ENCODE measurements at regions not wholly inside any gene's neighbourhood (a gene's known extent, or its start where the extent isn't known, plus 50 kb on each side); places are given as distances from the start of the nearest gene placed in this dataset.
A peak's percentile ranks its signal among the peaks of the same experiment; 100 is the strongest.
"Not testable (repeated sequence)": the region's sequence is repeated elsewhere in the genome, so short reads cannot be mapped to it uniquely, and the experiment has no call there.

- no peak for DNase-seq
Measured at GRCh38 chr2:217618744-217619143, 384.1 kb downstream of the TNS1 start.

DNA sequence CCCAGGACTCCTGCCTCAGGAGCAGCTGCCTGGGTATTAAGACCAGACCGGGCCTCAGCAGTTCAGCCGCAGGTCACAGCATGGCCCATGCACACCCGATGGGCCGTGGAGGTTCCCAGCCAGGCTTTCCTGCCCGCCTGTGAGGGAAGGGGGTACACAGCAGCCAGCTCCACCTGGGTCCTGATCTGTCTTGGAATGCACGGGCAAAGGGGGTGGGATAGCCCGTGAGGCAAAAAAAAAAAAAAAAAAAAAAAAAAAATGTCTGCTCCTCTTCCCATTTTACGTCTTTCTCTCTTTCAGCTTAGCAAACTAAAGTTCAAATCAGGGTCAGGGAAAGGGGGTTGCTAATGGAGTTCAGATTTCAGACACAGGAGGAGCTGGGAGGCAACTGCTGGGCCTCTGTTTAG, 385.2 kb downstream of the TNS1 start:
- DNase-seq = no peak

GRCh38 chr2:217616936-217617335, 385.9 kb downstream of the TNS1 start:
- no peak for DNase-seq

GRCh38 chr2:217615171-217615570, 387.6 kb downstream of the TNS1 start:
- DNase-seq = no peak

DNA sequence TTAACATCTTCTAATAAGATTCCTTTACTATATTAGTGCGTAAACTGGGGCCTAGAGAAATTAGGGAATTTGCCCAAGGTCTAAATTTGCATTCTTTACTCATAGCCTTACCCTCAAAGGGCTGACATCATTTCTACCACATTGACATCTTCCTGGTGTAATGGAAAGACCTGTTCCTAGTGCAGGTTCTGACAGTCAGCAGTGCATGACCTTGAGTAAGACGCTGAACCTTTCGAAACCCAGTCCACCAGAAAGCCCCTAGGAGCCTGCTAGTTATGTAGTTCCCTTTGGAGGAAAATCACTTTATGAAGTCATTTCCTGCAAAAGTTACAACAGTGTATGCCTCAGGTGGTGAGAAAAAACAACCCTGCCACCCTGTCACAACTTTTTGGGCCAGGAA, 388.3 kb downstream of the TNS1 start:
- DNase-seq = no peak

- DNase-seq = no peak
Measured at GRCh38 chr2:217614096-217614495, 388.7 kb downstream of the TNS1 start.

GRCh38 chr2:217612920-217613319, 389.9 kb downstream of the TNS1 start:
- no peak for DNase-seq

- DNase-seq = no peak
Measured at GRCh38 chr2:217612211-217612610, 390.6 kb downstream of the TNS1 start.

DNA sequence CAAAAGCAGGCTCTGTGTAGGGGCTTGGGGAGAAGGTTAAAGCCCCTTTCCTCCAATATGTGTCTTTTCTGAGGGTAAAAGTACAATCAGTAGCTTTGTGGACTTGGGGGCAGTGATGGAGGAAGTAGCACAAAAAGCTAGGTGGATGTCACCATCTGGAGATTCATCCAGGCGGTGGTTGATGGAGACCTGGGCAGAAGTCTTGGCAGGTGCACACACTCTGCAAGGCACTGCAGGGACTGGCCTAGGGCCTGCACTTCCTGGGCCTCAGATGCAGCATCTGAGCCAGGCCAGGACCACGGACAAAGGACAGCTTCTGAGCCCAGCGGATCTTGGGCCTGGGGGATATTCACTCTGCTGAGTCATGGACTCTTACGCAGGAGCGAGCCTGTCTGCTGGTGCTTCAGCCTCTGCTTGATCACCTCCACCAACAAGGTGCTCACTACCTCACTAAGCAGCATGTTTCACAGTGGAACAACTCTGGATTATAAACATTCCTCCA, 391.1 kb downstream of the TNS1 start:
- no peak for DNase-seq

DNA sequence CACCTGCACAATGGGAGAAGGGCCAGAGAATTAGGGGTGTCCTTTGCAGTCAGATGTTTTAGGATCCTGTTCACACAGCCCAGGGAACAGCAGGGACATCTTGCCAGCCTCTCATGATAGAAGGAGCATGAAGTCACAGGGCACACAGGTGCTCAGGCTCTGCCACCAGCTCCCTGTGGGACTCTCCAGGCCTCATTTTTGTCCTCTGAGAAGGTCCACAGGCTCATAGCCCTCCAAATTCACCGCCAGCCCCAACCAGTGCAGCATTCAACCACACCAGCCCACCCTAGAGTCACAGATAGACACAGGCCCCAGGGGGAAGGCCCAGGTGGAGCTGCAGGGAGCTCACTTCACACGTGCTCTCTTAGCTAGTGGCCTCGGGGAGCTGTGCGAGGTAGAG, 391.7 kb downstream of the TNS1 start:
- no peak for DNase-seq

GRCh38 chr2:217610401-217610814, 392.4 kb downstream of the TNS1 start:
- peak; percentile 40 for DNase-seq

GRCh38 chr2:217609952-217610351, 392.8 kb downstream of the TNS1 start:
- no peak for DNase-seq

DNA sequence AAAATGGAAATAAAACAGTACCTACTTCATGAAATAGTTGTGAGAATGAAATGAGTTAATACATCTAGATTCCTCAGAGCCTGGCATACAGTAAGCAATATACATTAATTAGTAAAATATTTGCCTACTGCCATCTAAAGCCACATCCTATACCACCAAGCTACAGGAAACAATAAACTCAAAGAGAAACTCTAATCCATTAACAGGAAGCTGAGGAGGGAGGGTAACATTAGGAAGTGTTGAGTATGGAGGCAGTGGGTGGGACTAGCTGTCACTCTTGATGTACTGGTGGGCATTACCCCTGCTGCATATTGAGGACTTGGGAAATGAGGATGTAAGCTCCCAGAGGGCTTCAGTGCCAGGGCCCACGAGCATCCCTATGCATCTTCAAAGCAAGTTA, 396.5 kb downstream of the TNS1 start:
- no peak for DNase-seq

DNA sequence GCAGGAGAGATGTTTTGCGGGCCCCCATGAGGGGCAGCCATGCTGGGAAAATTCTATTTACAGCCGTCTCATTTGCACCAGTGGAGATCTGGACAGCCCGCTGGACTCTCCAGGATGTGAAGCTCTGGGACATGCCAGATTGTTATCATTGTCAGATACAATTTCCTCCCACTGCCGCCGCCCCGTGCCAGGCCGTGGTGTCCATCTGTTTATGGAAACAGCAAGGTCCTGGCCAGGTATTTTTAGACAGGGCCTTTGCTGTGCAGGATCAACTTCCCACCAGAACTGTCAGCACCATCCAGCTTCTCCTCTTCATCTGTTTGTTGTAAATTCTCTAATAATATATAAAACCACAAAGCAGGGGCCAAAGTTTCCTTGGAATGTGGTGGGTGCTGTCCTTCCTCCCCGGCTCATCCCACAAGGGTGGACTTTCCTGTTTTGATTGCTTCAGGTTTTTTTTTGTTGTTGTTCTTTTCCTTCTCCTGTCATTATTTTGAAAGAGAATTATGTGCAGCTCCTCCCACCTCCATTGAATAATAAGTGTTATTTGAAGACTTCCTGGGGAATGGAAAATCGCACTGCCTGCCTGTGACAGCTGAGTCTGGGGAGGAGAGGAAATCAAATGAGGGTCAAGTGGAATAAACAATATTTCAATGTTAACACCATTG, 398.1 kb downstream of the TNS1 start:
- DNase-seq = no peak

DNA sequence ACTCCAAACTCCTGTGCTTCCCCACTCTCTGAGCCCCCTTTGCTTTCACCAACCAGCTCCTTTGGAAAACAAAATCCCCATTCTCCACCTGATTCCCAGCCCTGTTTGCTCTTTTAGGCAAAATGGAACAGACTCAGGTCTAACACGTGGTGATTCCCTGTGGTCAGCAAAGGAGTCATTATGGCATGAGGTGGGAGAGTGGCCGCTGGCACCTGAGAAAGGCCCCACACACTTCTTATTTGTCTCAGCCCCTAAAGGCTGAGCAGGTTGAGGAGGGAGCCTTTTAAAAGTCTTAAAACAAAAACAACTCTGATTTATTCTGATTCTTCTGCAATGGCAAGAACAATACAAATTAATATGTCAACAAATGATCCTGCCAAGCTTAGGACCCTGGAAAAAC, 401.2 kb downstream of the TNS1 start:
- no peak for DNase-seq

- no peak for DNase-seq
Measured at GRCh38 chr2:217599906-217600305, 402.9 kb downstream of the TNS1 start.

DNA sequence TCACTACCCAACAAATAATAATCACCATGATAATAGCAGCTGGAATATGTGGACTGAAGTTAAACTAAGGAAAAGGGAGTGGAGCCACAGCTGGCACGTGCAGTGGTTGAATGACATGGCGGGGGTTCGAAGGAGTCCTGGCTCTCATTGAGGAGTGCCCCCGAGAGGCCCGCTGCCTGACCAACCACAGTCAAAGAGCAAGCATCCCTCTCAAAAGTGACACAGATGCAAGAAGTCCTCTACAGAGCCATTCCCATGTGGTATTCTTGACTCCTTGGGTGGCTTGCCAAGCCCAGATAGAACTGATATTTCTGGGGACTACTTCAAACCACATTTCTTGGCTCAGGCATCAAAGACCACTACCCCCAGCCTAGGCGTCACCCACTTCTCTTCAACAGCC, 405.1 kb downstream of the TNS1 start:
- no peak for DNase-seq

- no peak for DNase-seq
Measured at GRCh38 chr2:217597145-217597544, 405.6 kb downstream of the TNS1 start.

- no peak for DNase-seq
Measured at GRCh38 chr2:217593732-217594131, 409.1 kb downstream of the TNS1 start.

- no peak for DNase-seq
Measured at GRCh38 chr2:217588266-217588665, 414.5 kb downstream of the TNS1 start.

GRCh38 chr2:217585362-217585761, 417.4 kb downstream of the TNS1 start:
- no peak for DNase-seq

GRCh38 chr2:217580407-217580806, 422.4 kb downstream of the TNS1 start:
- not testable (repeated sequence) for DNase-seq

DNA sequence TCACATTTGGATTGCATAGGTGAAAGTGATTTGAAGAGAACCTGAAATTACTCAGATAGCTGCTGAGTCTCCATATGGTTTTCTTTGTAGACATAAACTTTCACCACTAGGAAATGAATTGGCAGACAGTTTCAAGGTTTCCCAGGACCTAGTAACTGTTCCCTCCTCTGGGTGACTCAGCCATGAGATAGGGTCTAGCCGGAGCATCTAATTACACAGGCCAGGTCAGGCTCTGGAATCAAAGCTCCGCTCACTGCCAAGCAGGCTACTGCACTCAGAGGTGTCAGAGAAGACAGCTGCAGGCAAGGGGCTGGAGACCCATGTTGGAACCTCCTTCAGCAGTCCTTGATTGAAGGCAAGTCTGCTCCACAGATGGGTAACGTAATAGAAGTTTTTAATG, 429.2 kb downstream of the TNS1 start:
- DNase-seq = no peak

DNA sequence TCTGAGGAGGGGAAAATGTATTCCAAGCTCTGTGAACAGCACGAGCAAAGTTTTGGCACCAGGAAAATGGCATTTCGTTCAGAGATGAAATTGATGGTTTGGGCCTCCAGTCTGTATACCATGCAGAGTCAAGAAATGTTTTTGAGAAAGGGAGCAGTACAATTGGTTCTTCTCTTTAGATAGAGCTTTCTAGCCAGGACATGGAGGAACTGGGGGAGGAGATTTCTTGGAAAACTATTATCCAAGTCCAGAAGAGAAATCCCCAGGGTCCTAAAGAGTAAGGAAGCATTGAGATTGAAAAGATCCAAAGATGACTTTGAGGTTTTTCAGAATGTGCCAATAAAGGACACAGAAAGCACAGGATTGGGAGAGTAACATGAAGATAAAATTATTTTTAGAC, 432.4 kb downstream of the TNS1 start:
- no peak for DNase-seq

DNA sequence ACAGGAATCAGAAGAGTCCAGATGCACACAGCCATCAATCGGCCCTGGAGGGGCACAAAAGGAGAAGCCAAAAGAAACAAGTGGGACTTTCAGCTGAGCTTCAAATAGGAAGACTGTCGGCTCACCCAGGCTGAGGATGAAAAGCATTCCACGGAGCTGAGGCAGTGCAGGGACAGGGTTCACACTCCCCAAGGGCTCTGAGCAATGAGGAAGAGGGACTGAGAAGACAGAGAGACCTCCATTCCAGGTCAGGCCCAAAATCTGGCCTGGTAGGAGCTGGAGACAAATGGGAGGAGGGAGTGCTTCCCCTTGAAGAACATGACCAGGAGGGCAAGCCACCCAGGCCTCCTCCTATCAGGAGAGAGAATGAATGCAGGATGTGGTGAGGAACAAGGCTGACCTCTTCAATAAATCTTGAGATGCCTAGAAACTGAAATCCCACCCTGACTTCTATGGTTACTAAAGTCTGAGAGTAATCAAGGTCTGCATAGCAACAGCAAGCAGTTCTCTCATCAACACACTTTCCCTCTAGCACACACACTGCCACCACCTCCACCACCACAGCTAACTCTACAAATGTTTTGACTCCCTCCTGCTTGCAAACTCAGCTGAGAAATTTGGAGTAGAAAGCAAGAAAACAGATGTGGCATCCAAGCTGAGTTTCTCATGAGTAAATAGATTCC, 434.4 kb downstream of the TNS1 start:
- DNase-seq = no peak
